ENCODE measurements at regions not wholly inside any gene's neighbourhood (a gene's known extent, or its start where the extent isn't known, plus 50 kb on each side); places are given as distances from the start of the nearest gene placed in this dataset.

DNA sequence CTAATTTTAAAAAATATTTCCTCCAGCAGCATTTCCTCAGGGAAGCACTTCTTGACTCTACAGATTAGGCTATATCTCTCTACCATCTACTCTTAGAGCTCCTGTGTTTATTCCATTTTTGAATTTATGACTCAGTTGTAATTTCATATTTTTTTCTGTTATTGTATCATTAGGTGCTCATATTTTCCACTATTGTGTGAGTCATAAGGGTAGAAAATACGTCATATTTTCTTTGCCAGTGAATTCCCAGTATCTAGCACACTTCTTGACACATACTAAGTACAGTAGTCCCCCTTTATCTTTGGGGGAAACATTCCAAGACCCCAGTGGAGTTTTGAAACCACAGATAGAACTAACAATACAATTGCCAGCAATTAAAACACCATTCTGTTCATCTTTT lies 431.2 kb downstream of the GASK1B start:
- TF ChIP-seq, protein P1, sequence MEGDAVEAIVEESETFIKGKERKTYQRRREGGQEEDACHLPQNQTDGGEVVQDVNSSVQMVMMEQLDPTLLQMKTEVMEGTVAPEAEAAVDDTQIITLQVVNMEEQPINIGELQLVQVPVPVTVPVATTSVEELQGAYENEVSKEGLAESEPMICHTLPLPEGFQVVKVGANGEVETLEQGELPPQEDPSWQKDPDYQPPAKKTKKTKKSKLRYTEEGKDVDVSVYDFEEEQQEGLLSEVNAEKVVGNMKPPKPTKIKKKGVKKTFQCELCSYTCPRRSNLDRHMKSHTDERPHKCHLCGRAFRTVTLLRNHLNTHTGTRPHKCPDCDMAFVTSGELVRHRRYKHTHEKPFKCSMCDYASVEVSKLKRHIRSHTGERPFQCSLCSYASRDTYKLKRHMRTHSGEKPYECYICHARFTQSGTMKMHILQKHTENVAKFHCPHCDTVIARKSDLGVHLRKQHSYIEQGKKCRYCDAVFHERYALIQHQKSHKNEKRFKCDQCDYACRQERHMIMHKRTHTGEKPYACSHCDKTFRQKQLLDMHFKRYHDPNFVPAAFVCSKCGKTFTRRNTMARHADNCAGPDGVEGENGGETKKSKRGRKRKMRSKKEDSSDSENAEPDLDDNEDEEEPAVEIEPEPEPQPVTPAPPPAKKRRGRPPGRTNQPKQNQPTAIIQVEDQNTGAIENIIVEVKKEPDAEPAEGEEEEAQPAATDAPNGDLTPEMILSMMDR (IDR thresholded peaks at IDR 0.05; ENCODE audit: control insufficient read depth, extremely low read depth, insufficient read depth): no peak
- no peak overlapping the region for H3K4me3 ChIP-seq (ENCODE audit: low read depth, low read length)
- no peak for DNase-seq (ENCODE audit: low read depth)

DNA sequence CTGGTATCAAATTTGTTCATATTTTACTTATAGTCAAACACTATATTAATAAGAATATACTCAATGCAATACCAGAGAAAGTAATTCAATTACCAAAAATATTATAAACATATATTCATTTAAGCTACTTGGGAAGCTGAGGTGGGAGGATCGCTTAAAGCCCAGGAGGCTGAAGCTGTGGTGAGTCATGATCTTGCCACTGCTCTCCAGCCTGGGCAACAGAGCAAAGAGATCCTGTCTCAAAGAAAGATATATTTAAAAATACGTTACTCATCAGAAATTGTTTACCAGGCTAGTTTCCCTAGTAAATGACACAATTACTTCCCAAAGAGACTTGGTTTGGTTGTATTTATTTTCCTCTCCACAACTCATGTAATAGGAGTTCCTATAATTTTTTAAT lies 433.6 kb downstream of the GASK1B start:
- H3K4me3 ChIP-seq (ENCODE audit: low read depth, low read length): no peak overlapping the region
- TF ChIP-seq, protein P1 (IDR thresholded peaks at IDR 0.05; ENCODE audit: control insufficient read depth, extremely low read depth, insufficient read depth): no peak
- DNase-seq (ENCODE audit: low read depth): no peak

DNA sequence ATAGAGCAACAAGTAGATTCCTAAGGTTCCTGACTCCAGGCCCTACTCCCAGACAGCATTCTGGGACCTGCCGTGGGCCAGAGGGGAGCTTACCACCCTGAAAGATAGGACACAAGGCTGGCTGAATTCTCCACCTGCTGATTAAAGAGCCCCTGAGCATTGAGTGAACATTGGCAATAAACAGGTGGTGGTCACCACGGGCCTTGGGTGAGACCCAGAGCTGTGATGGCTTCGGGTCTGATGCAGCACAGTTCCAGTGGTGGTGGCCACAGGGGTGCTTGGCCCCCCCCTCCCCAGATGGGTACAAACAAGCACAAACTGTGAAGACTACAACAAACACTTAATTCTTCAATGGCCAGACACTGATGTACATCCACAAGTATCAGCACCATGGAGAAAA lies 444.6 kb downstream of the GASK1B start:
- TF ChIP-seq, protein P1 (IDR thresholded peaks at IDR 0.05; ENCODE audit: control insufficient read depth, extremely low read depth, insufficient read depth): no peak
- H3K4me3 ChIP-seq (ENCODE audit: low read depth, low read length): no peak overlapping the region
- no peak for DNase-seq (ENCODE audit: low read depth)

DNA sequence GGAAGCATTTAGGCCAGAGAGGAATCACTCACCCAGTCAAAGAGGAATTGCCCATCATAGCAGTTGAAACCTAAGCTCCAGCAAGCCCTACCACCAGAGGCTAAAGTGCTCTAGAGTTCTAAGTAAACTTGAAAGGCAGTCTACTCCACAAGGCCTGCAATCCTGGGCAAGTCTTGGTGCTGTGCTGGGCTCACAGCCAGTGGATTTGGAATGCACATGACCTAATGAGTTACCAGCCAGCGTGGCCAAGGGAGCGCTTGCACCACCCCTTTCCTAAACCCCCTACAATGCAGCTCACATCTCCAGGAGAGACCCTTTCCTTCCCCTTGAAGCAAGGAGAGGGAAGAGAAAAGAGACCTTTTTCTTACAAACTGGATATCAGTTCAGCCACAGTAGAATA lies 445.7 kb downstream of the GASK1B start:
- TF ChIP-seq, protein P1 (IDR thresholded peaks at IDR 0.05; ENCODE audit: control insufficient read depth, extremely low read depth, insufficient read depth): no peak
- no peak for DNase-seq (ENCODE audit: low read depth)

DNA sequence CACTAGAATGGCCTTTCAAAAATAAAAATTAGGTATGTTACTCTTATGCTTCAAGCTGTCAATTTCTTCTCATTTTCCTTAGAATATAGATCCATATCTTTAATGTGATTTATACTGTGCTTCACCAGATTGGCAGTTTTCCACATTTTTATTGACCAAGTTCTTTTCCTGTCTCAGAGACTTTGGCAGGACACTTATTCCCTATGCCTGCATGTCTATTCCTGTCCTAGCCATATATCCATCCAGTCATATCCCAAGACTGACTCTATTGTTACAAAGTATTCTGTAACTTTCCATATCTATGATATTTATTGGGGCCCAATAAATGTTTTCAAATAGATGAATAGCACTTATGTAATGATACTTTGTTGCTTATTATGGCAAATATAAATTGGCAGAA lies 450.7 kb downstream of the GASK1B start:
- H3K4me3 ChIP-seq (ENCODE audit: low read depth, low read length): no peak overlapping the region
- DNase-seq (ENCODE audit: low read depth): no peak
- TF ChIP-seq, protein P1 (IDR thresholded peaks at IDR 0.05; ENCODE audit: control insufficient read depth, extremely low read depth, insufficient read depth): no peak

More for the DNA sequence above, 445.7 kb downstream of the GASK1B start:
- H3K4me3 ChIP-seq (ENCODE audit: low read depth, low read length): no peak overlapping the region

DNA sequence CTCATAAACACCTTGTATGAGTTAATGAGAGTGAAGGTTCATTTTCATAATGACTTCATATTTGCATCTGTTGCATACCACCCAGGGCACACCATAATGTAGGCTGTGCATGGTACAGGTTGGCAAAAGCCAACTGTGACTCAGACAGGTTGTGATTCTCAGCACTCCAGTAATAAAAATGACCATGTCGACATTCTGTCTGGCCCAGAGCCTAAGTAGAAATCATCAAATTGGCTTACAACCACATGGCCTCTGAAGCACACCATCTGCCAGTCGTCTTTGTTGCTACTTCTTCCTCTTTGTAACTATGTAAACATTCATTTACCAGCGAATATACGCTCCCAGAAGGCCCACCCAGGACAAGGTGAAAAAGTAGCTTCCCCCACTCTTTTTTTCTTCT lies 459.5 kb downstream of the GASK1B start:
- no peak overlapping the region for H3K4me3 ChIP-seq (ENCODE audit: low read depth, low read length)
- no peak for DNase-seq (ENCODE audit: low read depth)
- TF ChIP-seq, protein P1 (IDR thresholded peaks at IDR 0.05; ENCODE audit: control insufficient read depth, extremely low read depth, insufficient read depth): no peak

DNA sequence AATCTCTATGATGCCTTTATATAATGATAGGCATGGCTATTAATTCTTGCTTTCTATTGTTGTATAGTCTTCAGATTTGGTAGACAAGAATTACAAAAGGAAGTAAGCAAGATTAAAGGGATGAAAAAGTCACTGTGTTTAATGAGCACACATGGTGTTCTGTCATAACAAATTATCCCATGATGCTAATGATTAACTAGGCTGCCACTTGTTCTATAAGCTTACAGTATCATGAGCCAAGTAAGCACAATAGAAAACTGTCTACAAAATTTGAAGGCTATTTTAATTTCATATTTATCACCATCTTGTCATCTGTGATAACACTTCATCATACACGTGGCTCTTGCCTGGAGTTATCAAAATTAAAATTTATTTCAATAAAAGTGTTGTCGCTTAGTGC lies 466.7 kb downstream of the GASK1B start:
- H3K4me3 ChIP-seq (ENCODE audit: low read depth, low read length): no peak overlapping the region
- no peak for DNase-seq (ENCODE audit: low read depth)
- TF ChIP-seq, protein P1 (IDR thresholded peaks at IDR 0.05; ENCODE audit: control insufficient read depth, extremely low read depth, insufficient read depth): no peak
